ENCODE measurements at regions not wholly inside any gene's neighbourhood (a gene's known extent, or its start where the extent isn't known, plus 50 kb on each side); places are given as distances from the start of the nearest gene placed in this dataset.

GRCh38 chr9:110006657-110007056, 201.3 kb downstream of the C9orf152 start:
- intact Hi-C loops (cut with DNase I), result no loop called here
- no peaks in the 10 kb centered on the region for H3K27me3 ChIP-seq
- no peaks in the 10 kb centered on the region for H3K4me1 ChIP-seq

GRCh38 chr9:110007477-110008270, 200.3 kb downstream of the C9orf152 start:
- TF ChIP-seq CTCF (IDR thresholded peaks at IDR 0.05), result no peak
- intact Hi-C loops (cut with DNase I), result no loop called here
- H3K9me3 ChIP-seq, result no peaks in the 10 kb centered on the region

More at GRCh38 chr9:110006657-110007056, 201.3 kb downstream of the C9orf152 start:
- Histone ChIP-seq H3K27ac (no peak overlapping the region), H3K4me3 (no peak overlapping the region), H3K9me3 (no peaks in the 10 kb centered on the region), H3K36me3 (no peaks in the 10 kb centered on the region)
- TF ChIP-seq CTCF (IDR thresholded peaks at IDR 0.05), result no peak
- ATAC-seq (no peak), DNase-seq (no peak)

GRCh38 chr9:110008663-110009062, 199.3 kb downstream of the C9orf152 start:
- ATAC-seq, result no peak
- no peak for TF ChIP-seq CTCF (IDR thresholded peaks at IDR 0.05)

More at GRCh38 chr9:110007477-110008270, 200.3 kb downstream of the C9orf152 start:
- H3K27me3 ChIP-seq, result no peaks in the 10 kb centered on the region
- no peaks in the 10 kb centered on the region for H3K36me3 ChIP-seq
- H3K4me3 ChIP-seq, result no peak overlapping the region
- no peak for DNase-seq
- H3K27ac ChIP-seq, result no peak overlapping the region
- no peak for ATAC-seq
- no peaks in the 10 kb centered on the region for H3K4me1 ChIP-seq

GRCh38 chr9:110011628-110012320, 196.2 kb downstream of the C9orf152 start:
- intact Hi-C loops (cut with DNase I), result no loop called here
- Histone ChIP-seq H3K36me3 (no peaks in the 10 kb centered on the region), H3K4me3 (no peak overlapping the region), H3K9me3 (no peaks in the 10 kb centered on the region), H3K27ac (no peak overlapping the region), H3K4me1 (peaks cover 0 to 4% of the 10 kb centered on the region in 2 donors), H3K27me3 (no peaks in the 10 kb centered on the region)
- ATAC-seq, result no peak
- no peak for TF ChIP-seq CTCF (IDR thresholded peaks at IDR 0.05)
- DNase-seq, result no peak

More at GRCh38 chr9:110008663-110009062, 199.3 kb downstream of the C9orf152 start:
- intact Hi-C loops (cut with DNase I), result no loop called here
- H3K27ac ChIP-seq, result no peak overlapping the region
- no peak for DNase-seq
- no peaks in the 10 kb centered on the region for H3K36me3 ChIP-seq
- H3K27me3 ChIP-seq, result no peaks in the 10 kb centered on the region
- no peaks in the 10 kb centered on the region for H3K4me1 ChIP-seq
- H3K9me3 ChIP-seq, result no peaks in the 10 kb centered on the region
- H3K4me3 ChIP-seq, result no peak overlapping the region

- Histone ChIP-seq H3K27me3 (no peaks in the 10 kb centered on the region), H3K27ac (no peak overlapping the region), H3K4me3 (no peak overlapping the region), H3K9me3 (no peaks in the 10 kb centered on the region), H3K36me3 (no peaks in the 10 kb centered on the region), H3K4me1 (peaks cover 0 to 4% of the 10 kb centered on the region in 2 donors)
- no peak for ATAC-seq
- no peak for TF ChIP-seq CTCF (IDR thresholded peaks at IDR 0.05)
- DNase-seq, result no peak
- intact Hi-C loops (cut with DNase I), result no loop called here
Observed at GRCh38 chr9:110013064-110013463, 194.9 kb downstream of the C9orf152 start.

Measured in left lung (tissue), 4 donors.